OCI-LY3 (cell line): ENCODE measurements at regions not wholly inside any gene's neighbourhood (a gene's known extent, or its start where the extent isn't known, plus 50 kb on each side); places are given as distances from the start of the nearest gene placed in this dataset.
A peak's percentile ranks its signal among the peaks of the same experiment; 100 is the strongest.

Source experiments
- EZH2phosphoT487 ChIP-seq: fragments of 200-600 bp; shearing (Covaris generic); IDR thresholded peaks from 2 replicates; pipeline ENCODE4 v1.6.1; 2018; ENCODE audit warnings: antibody characterized with exemption, mixed run types, low read depth
- TF ChIP-seq, protein P1 (sequence below): fragments of 200-600, 300-600 bp; sonication (generic); IDR thresholded peaks from 2 replicates; pipeline ENCODE4 v1.5.1; 2014; ENCODE audit warnings: antibody characterized with exemption, low read length, low read depth

DNA sequence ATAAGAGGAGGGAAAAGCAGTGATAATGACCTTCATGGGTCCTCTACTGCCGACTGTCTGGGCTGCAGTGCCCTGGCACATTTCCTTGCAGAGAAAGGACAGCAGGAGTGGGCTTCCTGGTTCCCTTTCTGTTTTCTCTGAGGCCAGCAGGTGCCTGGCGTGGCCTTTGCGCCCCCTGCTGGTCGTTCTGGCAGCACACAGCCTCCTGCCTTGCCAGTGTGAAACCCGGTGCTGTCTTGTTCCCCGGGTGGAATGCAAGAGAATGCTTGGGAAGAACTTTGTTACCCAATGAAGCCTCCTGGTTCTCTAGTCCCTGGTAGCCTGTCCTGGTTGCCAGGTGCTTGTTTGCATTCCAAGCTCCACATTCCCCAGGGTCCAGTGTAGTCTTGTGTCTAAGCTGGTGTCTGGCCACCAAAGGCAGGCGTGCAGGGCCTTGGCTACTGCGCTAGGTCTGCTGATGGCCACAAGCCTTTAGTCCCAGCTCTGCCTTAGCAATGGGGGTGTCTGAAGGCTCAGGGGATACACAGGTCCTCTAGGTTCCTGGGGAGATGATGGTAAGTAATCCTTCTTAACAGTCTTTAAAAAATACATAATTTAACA is 1392.4 kb upstream of the TMEM132C start:
- TF ChIP-seq, protein P1, sequence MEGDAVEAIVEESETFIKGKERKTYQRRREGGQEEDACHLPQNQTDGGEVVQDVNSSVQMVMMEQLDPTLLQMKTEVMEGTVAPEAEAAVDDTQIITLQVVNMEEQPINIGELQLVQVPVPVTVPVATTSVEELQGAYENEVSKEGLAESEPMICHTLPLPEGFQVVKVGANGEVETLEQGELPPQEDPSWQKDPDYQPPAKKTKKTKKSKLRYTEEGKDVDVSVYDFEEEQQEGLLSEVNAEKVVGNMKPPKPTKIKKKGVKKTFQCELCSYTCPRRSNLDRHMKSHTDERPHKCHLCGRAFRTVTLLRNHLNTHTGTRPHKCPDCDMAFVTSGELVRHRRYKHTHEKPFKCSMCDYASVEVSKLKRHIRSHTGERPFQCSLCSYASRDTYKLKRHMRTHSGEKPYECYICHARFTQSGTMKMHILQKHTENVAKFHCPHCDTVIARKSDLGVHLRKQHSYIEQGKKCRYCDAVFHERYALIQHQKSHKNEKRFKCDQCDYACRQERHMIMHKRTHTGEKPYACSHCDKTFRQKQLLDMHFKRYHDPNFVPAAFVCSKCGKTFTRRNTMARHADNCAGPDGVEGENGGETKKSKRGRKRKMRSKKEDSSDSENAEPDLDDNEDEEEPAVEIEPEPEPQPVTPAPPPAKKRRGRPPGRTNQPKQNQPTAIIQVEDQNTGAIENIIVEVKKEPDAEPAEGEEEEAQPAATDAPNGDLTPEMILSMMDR, result peak; percentile 94
- TF ChIP-seq EZH2phosphoT487, result no peak
